WTC11 (cell line): ENCODE measurements at regions not wholly inside any gene's neighbourhood (a gene's known extent, or its start where the extent isn't known, plus 50 kb on each side); places are given as distances from the start of the nearest gene placed in this dataset.

ENCODE experiments used
- ATAC-seq: fragments of 200-7000 bp; cut with Tn5 transposase; 2 replicates; pipeline ENCODE4 v1.10.0; 2021; ENCODE audit warnings: mild to moderate bottlenecking, moderate library complexity
- CTCF ChIA-PET: fragments of 300-600 bp; sonication (Branson Sonifier 250); formaldehyde crosslinking; loops from one replicate; lab custom pipeline; 2021; ENCODE audit warnings: antibody characterized with exemption; lab: Charles Lee
- POLR2A ChIA-PET: fragments of 350-600 bp; sonication (Branson Sonifier 250); formaldehyde crosslinking; loops from one replicate; lab custom pipeline; 2021; ENCODE audit warnings: antibody characterized with exemption; lab: Charles Lee
- DNase-seq: peaks from one replicate; pipeline ENCODE4 v3.0.0; 2021; ENCODE audit warnings: low spot score
- H3K27ac Mint-ChIP-seq: 2 replicates; pipeline ENCODE4 v1.8.0; 2021; ENCODE audit warnings: mixed read lengths
- H3K27me3 Mint-ChIP-seq: 2 replicates; pipeline ENCODE4 v1.8.0; 2021; ENCODE audit warnings: low read depth, mild to moderate bottlenecking, moderate library complexity, mixed read lengths
- H3K36me3 Mint-ChIP-seq: 2 replicates; pipeline ENCODE4 v1.8.0; 2021; ENCODE audit warnings: mixed read lengths
- H3K4me1 Mint-ChIP-seq: 2 replicates; pipeline ENCODE4 v1.8.0; 2022; ENCODE audit warnings: mixed read lengths
- H3K4me3 Mint-ChIP-seq: 2 replicates; pipeline ENCODE4 v1.8.0; 2021; ENCODE audit warnings: mild to moderate bottlenecking, moderate library complexity, mixed read lengths
- H3K9me3 Mint-ChIP-seq: 2 replicates; pipeline ENCODE4 v1.8.0; 2021; ENCODE audit warnings: mixed read lengths
- ATF2 ChIP-seq: sonication (generic); formaldehyde crosslinking; IDR thresholded peaks from 2 replicates; pipeline ENCODE4 v1.8.1; 2022; ENCODE audit warnings: low read depth, missing genetic modification reagents, borderline replicate concordance
- ERG ChIP-seq: fragments of 250-450 bp; sonication (Bioruptor Pico); IDR thresholded peaks from 2 replicates; pipeline ENCODE4 v1.8.0; 2021; ENCODE audit warnings: mild to moderate bottlenecking
- HMGXB4 ChIP-seq: sonication (generic); formaldehyde crosslinking; IDR thresholded peaks from 2 replicates; pipeline ENCODE4 v1.8.1; 2023; ENCODE audit warnings: mild to moderate bottlenecking, moderate library complexity, missing genetic modification reagents
- ZNF281 ChIP-seq: sonication (generic); formaldehyde crosslinking; IDR thresholded peaks from 2 replicates; pipeline ENCODE4 v1.8.0; 2023; ENCODE audit warnings: mild to moderate bottlenecking, missing genetic modification reagents
- ZNF416 ChIP-seq: fragments of 250-450 bp; sonication (Bioruptor Pico); IDR thresholded peaks from 2 replicates; pipeline ENCODE4 v1.9.0; 2021; ENCODE audit warnings: mild to moderate bottlenecking, inconsistent platforms
- TF ChIP-seq, protein P1 (sequence below): sonication (generic); formaldehyde crosslinking; IDR thresholded peaks from 2 replicates; pipeline ENCODE4 v1.8.1; 2022; ENCODE audit warnings: mild to moderate bottlenecking, missing genetic modification reagents, moderate library complexity, borderline replicate concordance
- TF ChIP-seq, protein P2 (sequence below): fragments of 250-450 bp; sonication (Bioruptor Pico); IDR thresholded peaks from 2 replicates; pipeline ENCODE4 v1.9.0; 2021; ENCODE audit warnings: moderate library complexity, mild to moderate bottlenecking, inconsistent platforms, borderline replicate concordance

DNA sequence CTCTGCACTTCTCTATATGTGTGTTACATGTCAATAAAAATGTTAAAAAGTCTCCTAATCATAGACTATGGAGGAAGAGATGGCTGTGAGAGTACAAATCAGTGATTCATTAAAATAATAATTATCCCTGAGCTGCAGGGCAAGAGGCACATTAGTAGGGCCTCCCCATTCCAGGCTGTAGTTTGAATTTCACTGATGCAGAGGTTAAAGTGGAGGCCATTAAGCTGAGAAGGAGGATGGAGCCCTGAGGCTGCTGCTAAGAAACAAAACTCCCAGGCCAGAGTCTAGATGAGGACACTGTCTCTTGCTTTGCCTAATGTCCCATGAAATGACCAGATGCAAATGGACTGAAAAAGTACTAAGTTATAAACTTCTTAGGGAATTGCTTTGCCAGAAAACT is 89.1 kb upstream of the WDR26 start:
- CTCF ChIA-PET = no interaction called here

More for the DNA sequence above, 89.1 kb upstream of the WDR26 start:
- DNase-seq (no peak), ATAC-seq (no peak)
- Mint-ChIP-seq H3K9me3 (peaks cover 8% of the 10 kb centered on the region), H3K27me3 (no peaks in the 10 kb centered on the region), H3K4me3 (no peak overlapping the region), H3K36me3 (no peaks in the 10 kb centered on the region)
- TF ChIP-seq ATF2 (CRISPR knock-in tag) (no peak), ERG (no peak), HMGXB4 (CRISPR knock-in tag) (no peak), ZNF416 (CRISPR knock-in tag) (no peak), ZNF281 (no peak)
- TF ChIP-seq, protein P1, sequence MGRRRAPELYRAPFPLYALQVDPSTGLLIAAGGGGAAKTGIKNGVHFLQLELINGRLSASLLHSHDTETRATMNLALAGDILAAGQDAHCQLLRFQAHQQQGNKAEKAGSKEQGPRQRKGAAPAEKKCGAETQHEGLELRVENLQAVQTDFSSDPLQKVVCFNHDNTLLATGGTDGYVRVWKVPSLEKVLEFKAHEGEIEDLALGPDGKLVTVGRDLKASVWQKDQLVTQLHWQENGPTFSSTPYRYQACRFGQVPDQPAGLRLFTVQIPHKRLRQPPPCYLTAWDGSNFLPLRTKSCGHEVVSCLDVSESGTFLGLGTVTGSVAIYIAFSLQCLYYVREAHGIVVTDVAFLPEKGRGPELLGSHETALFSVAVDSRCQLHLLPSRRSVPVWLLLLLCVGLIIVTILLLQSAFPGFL (CRISPR knock-in tag) = no peak
- TF ChIP-seq, protein P2, sequence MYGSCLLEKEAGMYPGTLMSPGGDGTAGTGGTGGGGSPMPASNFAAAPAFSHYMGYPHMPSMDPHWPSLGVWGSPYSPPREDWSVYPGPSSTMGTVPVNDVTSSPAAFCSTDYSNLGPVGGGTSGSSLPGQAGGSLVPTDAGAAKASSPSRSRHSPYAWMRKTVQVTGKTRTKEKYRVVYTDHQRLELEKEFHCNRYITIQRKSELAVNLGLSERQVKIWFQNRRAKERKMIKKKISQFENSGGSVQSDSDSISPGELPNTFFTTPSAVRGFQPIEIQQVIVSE (CRISPR knock-in tag) = no peak
- TF ChIP-seq, all 79 proteins: peak for 0
- Mint-ChIP-seq H3K4me1 (peaks cover 6% of the 10 kb centered on the region), H3K27ac (no peak overlapping the region)
- POLR2A ChIA-PET = no interaction called here
